Heart left ventricle (tissue), 13 donors: ENCODE measurements at regions not wholly inside any gene's neighbourhood (a gene's known extent, or its start where the extent isn't known, plus 50 kb on each side); places are given as distances from the start of the nearest gene placed in this dataset.
"Not testable (repeated sequence)": the region's sequence is repeated elsewhere in the genome, so short reads cannot be mapped to it uniquely, and the experiment has no call there.

ENCODE experiments used
- CTCF ChIP-seq, 12 donors: fragments of 200-600 bp; sonication (generic) in 4 of 12; IDR thresholded peaks; one replicate each; pipeline versions ENCODE4 v1.5.0 to v1.8.0; 2018 to 2022; ENCODE audit warnings: antibody characterized with exemption in 12 of 12, mild to moderate bottlenecking in 5 of 12
- POLR2A ChIP-seq, 2 donors: fragments of 450-650 bp; IDR thresholded peaks; one replicate each; pipeline ENCODE4 v1.6.1; 2017; ENCODE audit warnings: antibody characterized with exemption in 2 of 2, mild to moderate bottlenecking in 2 of 2, moderate library complexity in 2 of 2
- donor health status: ischemic (EF 13 %, LVEDD 7.1; RV severe dilation, severe dysfunction).
- donor health status: DM: no; HTN: yes; CAD: no.
- donor health status: DM: no; HTN: no; CAD: no.
- donor health status: ischemic (EF 25% LVEDD 6.9; RV normal size, moderate dysfunction).
- donor health status: ischemic (EF 25% LVEDD 5.7; RV mildly dilated, moderate dysfunction).
- donor health status: ischemic (EF 35%, LVEDD 5.7; RV mildly dilated, moderate dysfunction).
- donor health status: nonischemic (EF 11% LVEDD 7.7; RV severe dilation, severe dysfunction).
- donor health status: DM: yes; HTN: yes; CAD: no.
- donor health status: PGD.
- donor health status: ischemic (EF 29% LVEDD 5.4; RV normal size, mild dysfunction).
- donor health status: nonischemic (EF 23%, LVEDD 6.1; RV moderate dilation, normal function).

GRCh38 chr20:60790339-60790738 is 461.7 kb upstream of the CDH4 start:
- not testable (repeated sequence) for TF ChIP-seq POLR2A, CTCF (IDR thresholded peaks at IDR 0.05)
